GM06990 (cell line): ENCODE measurements at regions not wholly inside any gene's neighbourhood (a gene's known extent, or its start where the extent isn't known, plus 50 kb on each side); places are given as distances from the start of the nearest gene placed in this dataset.

Experiments used
- DNase-seq: peaks from one replicate; pipeline ENCODE4 v3.0.0-alpha.2; 2011; ENCODE audit not compliant: insufficient read length; ENCODE audit errors: extremely low read depth
- H3K27me3 ChIP-seq: replicated peaks from 2 replicates; pipeline ENCODE4 v1.6.0; 2011; ENCODE audit warnings: low read length; ENCODE audit not compliant: control insufficient read depth, insufficient read depth
- H3K36me3 ChIP-seq: 2 replicates; pipeline ENCODE4 v1.5.1; 2011; ENCODE audit warnings: low read length; ENCODE audit not compliant: control insufficient read depth, insufficient read depth
- H3K4me3 ChIP-seq: replicated peaks from 2 replicates; pipeline ENCODE4 v1.5.1; 2011; ENCODE audit warnings: low read depth, mild to moderate bottlenecking, control low read depth, low read length
- CTCF ChIP-seq: IDR thresholded peaks from 2 replicates; pipeline ENCODE4 v1.5.1; 2011; ENCODE audit warnings: low read length, control low read depth, mild to moderate bottlenecking, inconsistent platforms; ENCODE audit not compliant: insufficient read depth, poor library complexity, severe bottlenecking

- no peak for TF ChIP-seq CTCF
- Histone ChIP-seq H3K36me3 (no peaks in the 10 kb centered on the region), H3K4me3 (no peak overlapping the region), H3K27me3 (no peaks in the 10 kb centered on the region; the same call in 1 of the 2 replicates)
- DNase-seq: no peak
Measured at GRCh38 chr2:172342078-172342477, 85.3 kb upstream of the ITGA6 start.

GRCh38 chr2:172342611-172343010 lies 84.8 kb upstream of the ITGA6 start:
- Histone ChIP-seq H3K36me3 (no peaks in the 10 kb centered on the region), H3K4me3 (no peak overlapping the region), H3K27me3 (no peaks in the 10 kb centered on the region; the same call in 1 of the 2 replicates)
- no peak for TF ChIP-seq CTCF
- DNase-seq: no peak

GRCh38 chr2:172344159-172344558 lies 83.2 kb upstream of the ITGA6 start:
- Histone ChIP-seq H3K36me3 (no peaks in the 10 kb centered on the region), H3K4me3 (no peak overlapping the region), H3K27me3 (no peaks in the 10 kb centered on the region; the same call in 1 of the 2 replicates)
- DNase-seq: no peak
- no peak for TF ChIP-seq CTCF

GRCh38 chr2:172345956-172346555 lies 81.3 kb upstream of the ITGA6 start:
- no peak overlapping the region for H3K4me3 ChIP-seq
- DNase-seq: no peak
- H3K27me3 ChIP-seq: no peaks in the 10 kb centered on the region
- no peaks in the 10 kb centered on the region for H3K36me3 ChIP-seq
- TF ChIP-seq CTCF: no peak

GRCh38 chr2:172348555-172349288 lies 78.7 kb upstream of the ITGA6 start:
- H3K36me3 ChIP-seq: no peaks in the 10 kb centered on the region
- DNase-seq: no peak
- H3K27me3 ChIP-seq: no peaks in the 10 kb centered on the region
- no peak for TF ChIP-seq CTCF
- no peak overlapping the region for H3K4me3 ChIP-seq
